Hepatocyte (in vitro differentiated cells): ENCODE measurements at regions not wholly inside any gene's neighbourhood (a gene's known extent, or its start where the extent isn't known, plus 50 kb on each side); places are given as distances from the start of the nearest gene placed in this dataset.

Source experiments
- DNase-seq: peaks from one replicate; pipeline ENCODE4 v3.0.0-alpha.2; 2016; ENCODE audit warnings: low spot score
- H2AFZ ChIP-seq: fragments of 200-600 bp; sonication (generic); 2 replicates; pipeline ENCODE4 v1.6.0; 2016; ENCODE audit warnings: antibody characterized with exemption, mild to moderate bottlenecking
- H3K27ac ChIP-seq: fragments of 200-600 bp; sonication (generic); 2 replicates; pipeline ENCODE4 v1.5.1; 2016; ENCODE audit warnings: mild to moderate bottlenecking
- H3K27me3 ChIP-seq: fragments of 200-600 bp; sonication (generic); 2 replicates; pipeline ENCODE4 v1.6.1; 2016
- H3K36me3 ChIP-seq: fragments of 200-600 bp; sonication (generic); replicated peaks from 2 replicates; pipeline ENCODE4 v1.5.1; 2016; ENCODE audit warnings: low read depth; ENCODE audit not compliant: insufficient read depth
- H3K4me1 ChIP-seq: fragments of 200-600 bp; sonication (generic); 2 replicates; pipeline ENCODE4 v1.5.1; 2016; ENCODE audit warnings: mild to moderate bottlenecking, moderate library complexity; ENCODE audit not compliant: insufficient read depth
- H3K4me2 ChIP-seq: fragments of 200-600 bp; sonication (generic); 2 replicates; pipeline ENCODE4 v1.6.0; 2016
- H3K4me3 ChIP-seq: fragments of 200-600 bp; sonication (generic); 2 replicates; pipeline ENCODE4 v1.5.1; 2016; ENCODE audit warnings: mild to moderate bottlenecking
- H3K79me2 ChIP-seq: fragments of 200-600 bp; sonication (generic); 2 replicates; pipeline ENCODE4 v1.6.0; 2017; ENCODE audit warnings: mild to moderate bottlenecking
- H3K9me2 ChIP-seq: fragments of 200-600 bp; sonication (generic); replicated peaks from 2 replicates; pipeline ENCODE4 v1.6.0; 2017; ENCODE audit warnings: mild to moderate bottlenecking; ENCODE audit not compliant: insufficient read depth
- H3K9me3 ChIP-seq: fragments of 200-600 bp; sonication (generic); 2 replicates; pipeline ENCODE4 v1.5.1; 2016; ENCODE audit warnings: low read depth, mild to moderate bottlenecking
- H4K20me1 ChIP-seq: fragments of 200-600 bp; sonication (generic); 2 replicates; pipeline ENCODE4 v1.6.0; 2016; ENCODE audit warnings: mild to moderate bottlenecking; ENCODE audit not compliant: insufficient read depth, poor library complexity, severe bottlenecking
- CTCF ChIP-seq: fragments of 200-600 bp; sonication (generic); IDR thresholded peaks from 2 replicates; pipeline ENCODE4 v1.5.1; 2016; ENCODE audit warnings: antibody characterized with exemption, mild to moderate bottlenecking; ENCODE audit not compliant: poor library complexity
- EZH2 ChIP-seq: fragments of 200-600 bp; sonication (generic); IDR thresholded peaks from 2 replicates; pipeline ENCODE4 v1.6.1; 2016; ENCODE audit warnings: antibody characterized with exemption, mild to moderate bottlenecking, borderline replicate concordance
- EZH2phosphoT487 ChIP-seq: fragments of 200-600 bp; sonication (generic); IDR thresholded peaks from one replicate; pipeline ENCODE4 v1.6.1; 2018; ENCODE audit warnings: antibody characterized with exemption, mild to moderate bottlenecking, low read depth, moderate library complexity; ENCODE audit not compliant: unreplicated experiment, severe bottlenecking
- WGBS: methylation state at CpG from one replicate; pipeline ENCODE4 v1.1.6; 2016; ENCODE audit warnings: low lambda C conversion rate; ENCODE audit errors: missing lambda C conversion rate; 5-methylcytosine and 5-hydroxymethylcytosine counted together

GRCh38 chr7:130879191-130879590 lies 145.2 kb upstream of the KLF14 start:
- no peaks in the 10 kb centered on the region for H3K9me2 ChIP-seq
- no peak overlapping the region for H3K4me3 ChIP-seq
- H3K79me2 ChIP-seq, result no peaks in the 10 kb centered on the region
- H4K20me1 ChIP-seq, result no peaks in the 10 kb centered on the region
- H3K9me3 ChIP-seq, result no peaks in the 10 kb centered on the region
- TF ChIP-seq EZH2, result no peak
- TF ChIP-seq CTCF, result no peak
- no peak for TF ChIP-seq EZH2phosphoT487
- no peak overlapping the region for H3K4me2 ChIP-seq
- no peak overlapping the region for H2AFZ ChIP-seq
- WGBS, result 88% methylated on average over 2 of the region's 2 CpGs
- no peak for DNase-seq
- H3K4me1 ChIP-seq, result no peaks in the 10 kb centered on the region
- H3K27me3 ChIP-seq, result no peaks in the 10 kb centered on the region
- no peak overlapping the region for H3K27ac ChIP-seq
- H3K36me3 ChIP-seq, result no peaks in the 10 kb centered on the region

GRCh38 chr7:130880668-130881067 lies 146.7 kb upstream of the KLF14 start:
- Histone ChIP-seq H3K27ac (no peak overlapping the region), H3K9me2 (no peaks in the 10 kb centered on the region), H3K4me1 (peaks cover 4% of the 10 kb centered on the region), H4K20me1 (no peaks in the 10 kb centered on the region), H2AFZ (no peak overlapping the region), H3K27me3 (no peaks in the 10 kb centered on the region), H3K79me2 (no peaks in the 10 kb centered on the region), H3K4me3 (no peak overlapping the region), H3K4me2 (no peak overlapping the region), H3K36me3 (no peaks in the 10 kb centered on the region), H3K9me3 (no peaks in the 10 kb centered on the region)
- no peak for DNase-seq
- 89% methylated on average over 5 of the region's 5 CpGs for WGBS
- no peak for TF ChIP-seq CTCF
- no peak for TF ChIP-seq EZH2phosphoT487
- no peak for TF ChIP-seq EZH2

- no peaks in the 10 kb centered on the region for H3K27me3 ChIP-seq
- H3K9me2 ChIP-seq, result no peaks in the 10 kb centered on the region
- no peak overlapping the region for H3K27ac ChIP-seq
- peaks cover 9% of the 10 kb centered on the region for H3K4me1 ChIP-seq
- DNase-seq, result no peak
- no peaks in the 10 kb centered on the region for H3K36me3 ChIP-seq
- no peak overlapping the region for H3K4me3 ChIP-seq
- H2AFZ ChIP-seq, result no peak overlapping the region
- H3K79me2 ChIP-seq, result no peaks in the 10 kb centered on the region
- H3K9me3 ChIP-seq, result no peaks in the 10 kb centered on the region
- no peak overlapping the region for H3K4me2 ChIP-seq
- no peaks in the 10 kb centered on the region for H4K20me1 ChIP-seq
- TF ChIP-seq EZH2phosphoT487 (no peak), EZH2 (no peak), CTCF (no peak)
- 91% methylated on average over 3 of the region's 3 CpGs for WGBS
Observed at GRCh38 chr7:130881091-130881798, 147.2 kb upstream of the KLF14 start.
